Glomerular visceral epithelial cell (primary cell): ENCODE measurements at regions not wholly inside any gene's neighbourhood (a gene's known extent, or its start where the extent isn't known, plus 50 kb on each side); places are given as distances from the start of the nearest gene placed in this dataset.
"Not testable (repeated sequence)": the region's sequence is repeated elsewhere in the genome, so short reads cannot be mapped to it uniquely, and the experiment has no call there.

ENCODE experiments used
- DNase-seq: peaks from one replicate; pipeline ENCODE4 v3.0.0-alpha.2; 2016; ENCODE audit errors: extremely low spot score

GRCh38 chr20:4635781-4636180, 50.5 kb upstream of the PRNP start:
- DNase-seq: no peak

- no peak for DNase-seq
Observed at GRCh38 chr20:4635342-4635741, 50.9 kb upstream of the PRNP start.

GRCh38 chr20:4633780-4634179, 52.5 kb upstream of the PRNP start:
- peak; percentile 69 for DNase-seq

- no peak for DNase-seq
Observed at GRCh38 chr20:4633379-4633778, 52.9 kb upstream of the PRNP start.

GRCh38 chr20:4632876-4633275, 53.4 kb upstream of the PRNP start:
- no peak for DNase-seq

GRCh38 chr20:4626228-4626627, 60.0 kb upstream of the PRNP start:
- DNase-seq: no peak

GRCh38 chr20:4625687-4626086, 60.6 kb upstream of the PRNP start:
- no peak for DNase-seq

- not testable (repeated sequence) for DNase-seq
Observed at GRCh38 chr20:4624675-4625336, 61.5 kb upstream of the PRNP start.

GRCh38 chr20:4619144-4619543, 67.1 kb upstream of the PRNP start:
- DNase-seq: not testable (repeated sequence)

- DNase-seq: no peak
Observed at GRCh38 chr20:4617484-4617883, 68.8 kb upstream of the PRNP start.

GRCh38 chr20:4617019-4617418, 69.2 kb upstream of the PRNP start:
- DNase-seq: no peak

GRCh38 chr20:4613718-4614620, 72.3 kb upstream of the PRNP start:
- peak; percentile 35 for DNase-seq

GRCh38 chr20:4613184-4613583, 73.1 kb upstream of the PRNP start:
- DNase-seq: no peak

- no peak for DNase-seq
Observed at GRCh38 chr20:4610871-4611270, 75.4 kb upstream of the PRNP start.

- DNase-seq: no peak
Observed at GRCh38 chr20:4609511-4609910, 76.7 kb upstream of the PRNP start.

GRCh38 chr20:4608861-4609260, 77.4 kb upstream of the PRNP start:
- DNase-seq: no peak

- DNase-seq: peak; percentile 75
Observed at GRCh38 chr20:4607287-4607713, 79.0 kb upstream of the PRNP start.

- no peak for DNase-seq
Observed at GRCh38 chr20:4606051-4606450, 80.2 kb upstream of the PRNP start.

GRCh38 chr20:4605166-4605565, 81.1 kb upstream of the PRNP start:
- no peak for DNase-seq

- no peak for DNase-seq
Observed at GRCh38 chr20:4604580-4604979, 81.7 kb upstream of the PRNP start.

- DNase-seq: no peak
Observed at GRCh38 chr20:4603724-4604123, 82.5 kb upstream of the PRNP start.

GRCh38 chr20:4602297-4602631, 84.0 kb upstream of the PRNP start:
- peak; percentile 15 for DNase-seq

- peak; percentile 96 for DNase-seq
Observed at GRCh38 chr20:4601630-4602296, 84.5 kb upstream of the PRNP start.
